ENCODE measurements at regions not wholly inside any gene's neighbourhood (a gene's known extent, or its start where the extent isn't known, plus 50 kb on each side); places are given as distances from the start of the nearest gene placed in this dataset.

DNA sequence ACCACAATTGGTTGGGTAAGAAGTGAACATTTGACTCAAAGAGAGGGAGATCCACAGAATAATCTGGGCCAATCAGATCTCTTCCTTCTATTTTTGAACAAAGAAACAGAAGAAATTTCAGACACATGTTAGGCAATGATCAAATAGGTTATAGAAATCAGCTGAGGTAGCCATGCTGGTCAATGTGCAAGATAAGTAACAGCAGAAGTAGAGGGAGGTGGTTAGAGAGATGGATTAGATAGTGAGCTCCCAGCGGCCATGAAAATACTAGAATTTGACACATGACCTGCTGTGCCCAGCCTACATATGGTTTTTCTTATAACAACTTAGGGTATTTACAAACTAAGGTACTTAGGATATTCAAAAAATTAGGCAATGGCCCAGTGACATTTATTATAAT is 230.9 kb upstream of the ARID2 start:
- H3K9ac ChIP-seq (ENCODE audit: insufficient read depth, low read length, poor library complexity, severe bottlenecking), result no peak overlapping the region
- TF ChIP-seq, protein P1, sequence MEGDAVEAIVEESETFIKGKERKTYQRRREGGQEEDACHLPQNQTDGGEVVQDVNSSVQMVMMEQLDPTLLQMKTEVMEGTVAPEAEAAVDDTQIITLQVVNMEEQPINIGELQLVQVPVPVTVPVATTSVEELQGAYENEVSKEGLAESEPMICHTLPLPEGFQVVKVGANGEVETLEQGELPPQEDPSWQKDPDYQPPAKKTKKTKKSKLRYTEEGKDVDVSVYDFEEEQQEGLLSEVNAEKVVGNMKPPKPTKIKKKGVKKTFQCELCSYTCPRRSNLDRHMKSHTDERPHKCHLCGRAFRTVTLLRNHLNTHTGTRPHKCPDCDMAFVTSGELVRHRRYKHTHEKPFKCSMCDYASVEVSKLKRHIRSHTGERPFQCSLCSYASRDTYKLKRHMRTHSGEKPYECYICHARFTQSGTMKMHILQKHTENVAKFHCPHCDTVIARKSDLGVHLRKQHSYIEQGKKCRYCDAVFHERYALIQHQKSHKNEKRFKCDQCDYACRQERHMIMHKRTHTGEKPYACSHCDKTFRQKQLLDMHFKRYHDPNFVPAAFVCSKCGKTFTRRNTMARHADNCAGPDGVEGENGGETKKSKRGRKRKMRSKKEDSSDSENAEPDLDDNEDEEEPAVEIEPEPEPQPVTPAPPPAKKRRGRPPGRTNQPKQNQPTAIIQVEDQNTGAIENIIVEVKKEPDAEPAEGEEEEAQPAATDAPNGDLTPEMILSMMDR (IDR thresholded peaks at IDR 0.05), result no peak
- Mint-ChIP-seq H3K27ac (no peak overlapping the region), H3K36me3 (no peaks in the 10 kb centered on the region), H3K4me3 (no peak overlapping the region), H3K27me3 (ENCODE audit: low read depth in 3 of 3) (peaks cover 0 to 2% (median 0%) of the 10 kb centered on the region in 3 donors), H3K4me1 (peaks cover 7% of the 10 kb centered on the region), H3K9me3 (peaks cover 0 to 14% (median 3%) of the 10 kb centered on the region in 7 donors)
- no CpG with 5 or more reads among the region's 1 CpG for WGBS (ENCODE audit: insufficient coverage)
- no peaks in the 10 kb centered on the region for H3K79me2 ChIP-seq (ENCODE audit: insufficient read depth, low read length)
- no peak overlapping the region for H3K4me3 ChIP-seq (replicated peaks in 1 of 3; ENCODE audit: low read depth in 2 of 3, low read length in 3 of 3)
- no peak for DNase-seq
- H3K4me1 ChIP-seq (ENCODE audit: control insufficient read depth in 1 of 2, insufficient read depth in 2 of 2, low read length in 2 of 2), result no peaks in the 10 kb centered on the region
- no peaks in the 10 kb centered on the region for H4K20me1 ChIP-seq (ENCODE audit: insufficient read depth, low read length)
- H3K9me3 ChIP-seq (replicated peaks in 1 of 2; ENCODE audit: control insufficient read depth in 1 of 2, insufficient read depth in 1 of 2, low read length in 2 of 2), result no peaks in the 10 kb centered on the region
- H3K4me2 ChIP-seq (replicated peaks; ENCODE audit: extremely low read depth, low read length, poor library complexity, severe bottlenecking), result no peak overlapping the region
- no peaks in the 10 kb centered on the region for H3K27me3 ChIP-seq (ENCODE audit: control insufficient read depth in 2 of 2, insufficient read depth in 2 of 2, low read length in 2 of 2)
- no peak overlapping the region for H2AFZ ChIP-seq (ENCODE audit: insufficient read depth, low read depth, low read length, poor library complexity, severe bottlenecking)
- H3K36me3 ChIP-seq (replicated peaks in 1 of 2; ENCODE audit: control insufficient read depth in 1 of 2, insufficient read depth in 2 of 2, low read length in 2 of 2), result no peaks in the 10 kb centered on the region
- intact Hi-C loops (cut with micrococcal nuclease), result no loop called here
- H3K27ac ChIP-seq (ENCODE audit: low read depth in 1 of 2, low read length in 2 of 2), result no peak overlapping the region

- H3K27me3 ChIP-seq (ENCODE audit: control insufficient read depth in 2 of 2, insufficient read depth in 2 of 2, low read length in 2 of 2), result no peaks in the 10 kb centered on the region
- H3K4me2 ChIP-seq (replicated peaks; ENCODE audit: extremely low read depth, low read length, poor library complexity, severe bottlenecking), result no peak overlapping the region
- H3K36me3 ChIP-seq (replicated peaks in 1 of 2; ENCODE audit: control insufficient read depth in 1 of 2, insufficient read depth in 2 of 2, low read length in 2 of 2), result no peaks in the 10 kb centered on the region
- no peaks in the 10 kb centered on the region for H3K79me2 ChIP-seq (ENCODE audit: insufficient read depth, low read length)
- no peak for DNase-seq
- no peaks in the 10 kb centered on the region for H3K36me3 Mint-ChIP-seq
- H3K9ac ChIP-seq (ENCODE audit: insufficient read depth, low read length, poor library complexity, severe bottlenecking), result no peak overlapping the region
- H3K9me3 ChIP-seq (replicated peaks in 1 of 2; ENCODE audit: control insufficient read depth in 1 of 2, insufficient read depth in 1 of 2, low read length in 2 of 2), result no peaks in the 10 kb centered on the region
- intact Hi-C loops (cut with micrococcal nuclease), result no loop called here
- peaks cover 0 to 2% (median 0%) of the 10 kb centered on the region in 7 donors for H3K9me3 Mint-ChIP-seq
- no CpG with 5 or more reads among the region's 4 CpGs for WGBS (ENCODE audit: insufficient coverage)
- no peak overlapping the region for H3K27ac ChIP-seq (ENCODE audit: low read depth in 1 of 2, low read length in 2 of 2)
- H3K4me3 Mint-ChIP-seq, result no peak overlapping the region
- TF ChIP-seq, protein P1 (IDR thresholded peaks at IDR 0.05), result no peak
- peaks cover 7% of the 10 kb centered on the region for H3K4me1 Mint-ChIP-seq
- H3K27me3 Mint-ChIP-seq (ENCODE audit: low read depth in 3 of 3), result no peaks in the 10 kb centered on the region
- H4K20me1 ChIP-seq (ENCODE audit: insufficient read depth, low read length), result no peaks in the 10 kb centered on the region
- no peaks in the 10 kb centered on the region for H3K4me1 ChIP-seq (ENCODE audit: control insufficient read depth in 1 of 2, insufficient read depth in 2 of 2, low read length in 2 of 2)
- no peak overlapping the region for H2AFZ ChIP-seq (ENCODE audit: insufficient read depth, low read depth, low read length, poor library complexity, severe bottlenecking)
- no peak overlapping the region for H3K27ac Mint-ChIP-seq
- no peak overlapping the region for H3K4me3 ChIP-seq (replicated peaks in 1 of 3; ENCODE audit: low read depth in 2 of 3, low read length in 3 of 3)
Observed at GRCh38 chr12:45502481-45503128, 226.9 kb upstream of the ARID2 start.

Data from CD14-positive monocyte (primary cell).